Body of pancreas (tissue), 4 donors: ENCODE measurements at regions not wholly inside any gene's neighbourhood (a gene's known extent, or its start where the extent isn't known, plus 50 kb on each side); places are given as distances from the start of the nearest gene placed in this dataset.

Source experiments
- POLR2A ChIP-seq, 3 donors: fragments of 450-650 bp; IDR thresholded peaks; one replicate each; pipeline ENCODE4 v1.6.1; 2016; ENCODE audit warnings: antibody characterized with exemption in 3 of 3, mild to moderate bottlenecking in 2 of 3
- TF ChIP-seq, protein P1 (sequence below), 7 experiments: fragments of 450-650 bp in 4 of 7; fragments of 200-600 bp in 3 of 7; sonication (generic) in 3 of 7; IDR thresholded peaks; one replicate each; pipeline ENCODE4 v1.5.1; 2016 to 2019; ENCODE audit warnings: antibody characterized with exemption in 7 of 7

DNA sequence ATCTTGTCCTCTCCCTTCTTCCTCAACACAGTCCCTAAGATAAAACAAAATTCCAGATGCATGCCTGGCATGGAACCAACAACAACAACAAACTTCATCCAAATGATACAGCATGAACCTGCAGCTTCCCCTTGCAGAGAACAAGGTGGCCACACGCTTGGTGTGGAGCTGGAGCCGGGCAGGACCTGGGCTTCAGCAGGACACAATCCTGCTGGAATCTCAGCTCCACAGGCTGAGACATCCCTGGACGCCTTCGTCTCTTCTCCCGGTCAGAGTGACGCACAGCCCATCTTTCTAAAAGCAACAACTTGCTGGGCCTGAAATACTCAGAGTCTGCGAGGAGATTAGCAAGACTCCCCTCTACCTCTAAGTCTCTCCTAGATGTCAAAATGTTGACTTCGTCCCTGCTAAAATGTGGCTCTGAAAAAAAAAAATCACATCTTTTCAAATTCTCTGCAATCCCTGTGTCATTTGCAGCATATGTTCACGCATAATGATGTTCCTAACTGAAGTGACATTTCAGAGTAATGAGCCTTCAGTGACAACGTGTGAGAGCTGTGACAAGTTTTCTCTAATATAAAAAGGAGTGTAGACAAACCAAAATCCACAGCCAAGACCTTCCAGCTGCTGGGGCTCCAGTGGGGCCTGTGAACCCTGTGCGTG is 1232.3 kb downstream of the TBC1D22A start:
- no peak for TF ChIP-seq POLR2A (IDR thresholded peaks at IDR 0.05)
- TF ChIP-seq, protein P1, sequence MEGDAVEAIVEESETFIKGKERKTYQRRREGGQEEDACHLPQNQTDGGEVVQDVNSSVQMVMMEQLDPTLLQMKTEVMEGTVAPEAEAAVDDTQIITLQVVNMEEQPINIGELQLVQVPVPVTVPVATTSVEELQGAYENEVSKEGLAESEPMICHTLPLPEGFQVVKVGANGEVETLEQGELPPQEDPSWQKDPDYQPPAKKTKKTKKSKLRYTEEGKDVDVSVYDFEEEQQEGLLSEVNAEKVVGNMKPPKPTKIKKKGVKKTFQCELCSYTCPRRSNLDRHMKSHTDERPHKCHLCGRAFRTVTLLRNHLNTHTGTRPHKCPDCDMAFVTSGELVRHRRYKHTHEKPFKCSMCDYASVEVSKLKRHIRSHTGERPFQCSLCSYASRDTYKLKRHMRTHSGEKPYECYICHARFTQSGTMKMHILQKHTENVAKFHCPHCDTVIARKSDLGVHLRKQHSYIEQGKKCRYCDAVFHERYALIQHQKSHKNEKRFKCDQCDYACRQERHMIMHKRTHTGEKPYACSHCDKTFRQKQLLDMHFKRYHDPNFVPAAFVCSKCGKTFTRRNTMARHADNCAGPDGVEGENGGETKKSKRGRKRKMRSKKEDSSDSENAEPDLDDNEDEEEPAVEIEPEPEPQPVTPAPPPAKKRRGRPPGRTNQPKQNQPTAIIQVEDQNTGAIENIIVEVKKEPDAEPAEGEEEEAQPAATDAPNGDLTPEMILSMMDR (IDR thresholded peaks at IDR 0.05) = no peak
